ENCODE measurements at regions not wholly inside any gene's neighbourhood (a gene's known extent, or its start where the extent isn't known, plus 50 kb on each side); places are given as distances from the start of the nearest gene placed in this dataset.

GRCh38 chr16:35314298-35314697 is 1854.9 kb downstream of the TP53TG3F start:
- no peak for TF ChIP-seq CTCF (IDR thresholded peaks at IDR 0.05; ENCODE audit: extremely low read depth, missing control alignments)
- no peak for DNase-seq (ENCODE audit: low spot score)

- TF ChIP-seq CTCF (IDR thresholded peaks at IDR 0.05; ENCODE audit: extremely low read depth, missing control alignments): no peak
- no peak for DNase-seq (ENCODE audit: low spot score)
Measured at GRCh38 chr16:35319536-35320192, 1860.3 kb downstream of the TP53TG3F start.

GRCh38 chr16:35325936-35326335 is 1866.5 kb downstream of the TP53TG3F start:
- no peak for TF ChIP-seq CTCF (IDR thresholded peaks at IDR 0.05; ENCODE audit: extremely low read depth, missing control alignments)
- no peak for DNase-seq (ENCODE audit: low spot score)

- no peak for DNase-seq (ENCODE audit: low spot score)
- no peak for TF ChIP-seq CTCF (IDR thresholded peaks at IDR 0.05; ENCODE audit: extremely low read depth, missing control alignments)
Measured at GRCh38 chr16:35339337-35339736, 1879.9 kb downstream of the TP53TG3F start.

- TF ChIP-seq CTCF (IDR thresholded peaks at IDR 0.05; ENCODE audit: extremely low read depth, missing control alignments): no peak
- DNase-seq (ENCODE audit: low spot score): no peak
Measured at GRCh38 chr16:35342012-35342411, 1882.6 kb downstream of the TP53TG3F start.

- TF ChIP-seq CTCF (IDR thresholded peaks at IDR 0.05; ENCODE audit: extremely low read depth, missing control alignments): no peak
- DNase-seq (ENCODE audit: low spot score): no peak
Measured at GRCh38 chr16:35344012-35344762, 1884.8 kb downstream of the TP53TG3F start.

- no peak for DNase-seq (ENCODE audit: low spot score)
- TF ChIP-seq CTCF (IDR thresholded peaks at IDR 0.05; ENCODE audit: extremely low read depth, missing control alignments): no peak
Measured at GRCh38 chr16:35352431-35352830, 1893.0 kb downstream of the TP53TG3F start.
